ENCODE measurements at regions not wholly inside any gene's neighbourhood (a gene's known extent, or its start where the extent isn't known, plus 50 kb on each side); places are given as distances from the start of the nearest gene placed in this dataset.
A peak's percentile ranks its signal among the peaks of the same experiment; 100 is the strongest.

DNA sequence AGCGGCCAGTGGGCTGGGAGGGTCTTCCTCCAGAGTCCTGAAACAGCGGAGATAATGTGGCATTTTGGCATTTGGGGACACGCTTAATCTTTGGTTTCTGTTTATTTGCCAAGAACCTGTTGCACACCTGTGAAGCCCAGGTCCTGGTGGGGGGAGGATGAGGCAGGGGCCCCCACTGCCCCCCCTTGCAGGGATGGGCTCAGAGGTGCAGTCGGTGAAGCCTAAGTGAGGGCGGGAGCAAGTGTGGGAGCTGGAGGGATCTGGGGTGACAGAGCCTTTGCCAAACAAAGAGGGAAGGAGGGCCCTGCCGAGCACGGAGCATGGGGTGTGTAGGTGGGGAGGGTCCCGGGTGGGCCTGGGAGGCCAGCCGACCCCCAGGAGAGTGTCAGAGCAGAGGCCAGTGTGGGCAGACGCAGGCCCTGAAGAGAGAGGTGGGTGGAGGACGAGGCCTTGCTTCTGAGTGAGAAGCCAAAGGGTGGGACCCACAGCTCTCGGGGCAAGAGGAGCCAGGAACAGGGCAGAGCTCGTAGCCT lies 62.1 kb upstream of the ADGRA1 start:
- no peak for DNase-seq
- TF ChIP-seq, protein P1, sequence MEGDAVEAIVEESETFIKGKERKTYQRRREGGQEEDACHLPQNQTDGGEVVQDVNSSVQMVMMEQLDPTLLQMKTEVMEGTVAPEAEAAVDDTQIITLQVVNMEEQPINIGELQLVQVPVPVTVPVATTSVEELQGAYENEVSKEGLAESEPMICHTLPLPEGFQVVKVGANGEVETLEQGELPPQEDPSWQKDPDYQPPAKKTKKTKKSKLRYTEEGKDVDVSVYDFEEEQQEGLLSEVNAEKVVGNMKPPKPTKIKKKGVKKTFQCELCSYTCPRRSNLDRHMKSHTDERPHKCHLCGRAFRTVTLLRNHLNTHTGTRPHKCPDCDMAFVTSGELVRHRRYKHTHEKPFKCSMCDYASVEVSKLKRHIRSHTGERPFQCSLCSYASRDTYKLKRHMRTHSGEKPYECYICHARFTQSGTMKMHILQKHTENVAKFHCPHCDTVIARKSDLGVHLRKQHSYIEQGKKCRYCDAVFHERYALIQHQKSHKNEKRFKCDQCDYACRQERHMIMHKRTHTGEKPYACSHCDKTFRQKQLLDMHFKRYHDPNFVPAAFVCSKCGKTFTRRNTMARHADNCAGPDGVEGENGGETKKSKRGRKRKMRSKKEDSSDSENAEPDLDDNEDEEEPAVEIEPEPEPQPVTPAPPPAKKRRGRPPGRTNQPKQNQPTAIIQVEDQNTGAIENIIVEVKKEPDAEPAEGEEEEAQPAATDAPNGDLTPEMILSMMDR (IDR thresholded peaks at IDR 0.05): no peak
- Histone ChIP-seq H3K4me3 (no peak overlapping the region), H3K36me3 (ENCODE audit: insufficient read depth in 1 of 2, low read depth in 1 of 2) (no peaks in the 10 kb centered on the region), H3K9me3 (no peaks in the 10 kb centered on the region), H3K27me3 (ENCODE audit: insufficient read depth in 3 of 3, low read length in 2 of 3) (peaks cover 0 to 44% (median 11%) of the 10 kb centered on the region in 3 donors), H3K27ac (no peak overlapping the region), H3K4me1 (no peaks in the 10 kb centered on the region)
- intact Hi-C loops (cut with DNase I): loop anchor here in 1 of 2 donors (5.0 kb wide), 1 partner anchor 82 kb away; no protein-coding TSS in a partner anchor
- no peak for ATAC-seq
- 79 to 82% (median 79%) methylated on average over 13 of the region's 13 CpGs for WGBS, 3 donors

DNA sequence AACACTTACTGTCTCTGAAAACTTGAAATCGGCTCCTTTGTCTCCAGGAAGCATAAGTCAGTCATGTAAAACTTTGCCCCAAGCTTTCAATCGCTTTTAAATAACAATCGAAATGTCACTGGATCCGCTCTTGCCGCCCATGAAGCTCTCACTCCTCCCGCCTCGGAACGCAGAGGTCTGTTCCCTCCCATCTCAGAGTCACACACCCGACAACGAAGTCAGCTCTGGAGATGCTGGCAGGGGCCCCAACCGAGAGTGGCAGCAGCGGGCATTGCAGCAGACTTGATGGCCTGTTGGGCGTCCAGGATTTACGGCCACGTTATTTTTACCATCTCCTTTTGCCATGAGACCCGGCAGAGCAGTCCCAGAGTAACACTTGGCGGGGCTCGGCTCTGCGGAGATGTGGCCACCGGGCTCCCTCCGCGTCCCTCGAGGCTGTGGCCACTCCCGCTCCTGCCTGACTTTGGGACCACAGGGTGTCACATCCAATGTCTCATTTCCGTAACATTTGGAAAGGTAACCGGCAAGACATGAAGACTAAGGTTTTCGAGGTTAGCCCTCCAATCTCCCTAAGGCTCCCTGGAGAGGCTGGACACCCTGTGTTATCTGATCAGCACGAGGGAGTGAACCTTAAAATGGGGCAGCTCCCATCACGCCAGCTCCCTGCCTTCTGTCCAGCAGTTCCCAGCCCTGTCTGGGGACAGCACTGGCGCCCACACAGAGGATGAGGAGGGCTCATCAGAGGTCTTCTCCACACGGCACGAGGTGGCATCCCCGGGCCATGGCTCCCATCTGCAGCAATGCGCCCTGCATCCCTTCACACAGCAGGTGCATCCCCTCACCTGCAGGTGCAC lies 62.8 kb upstream of the ADGRA1 start:
- ATAC-seq: peak in 3 of 4 donors; percentile 61 to 74 (median 71)
- no peak overlapping the region for H3K27ac ChIP-seq
- DNase-seq: no peak
- 50 to 52% (median 51%) methylated on average over 34 of the region's 34 CpGs for WGBS, 3 donors
- H3K27me3 ChIP-seq (ENCODE audit: insufficient read depth in 3 of 3, low read length in 2 of 3): peaks cover 0 to 41% (median 10%) of the 10 kb centered on the region in 3 donors
- H3K4me3 ChIP-seq: no peak overlapping the region
- TF ChIP-seq, protein P1 (IDR thresholded peaks at IDR 0.05): no peak
- H3K4me1 ChIP-seq: no peaks in the 10 kb centered on the region
- H3K36me3 ChIP-seq (ENCODE audit: insufficient read depth in 1 of 2, low read depth in 1 of 2): no peaks in the 10 kb centered on the region
- intact Hi-C loops (cut with DNase I): loop anchor here in 1 of 2 donors (5.0 kb wide), 1 partner anchor 82 kb away; no protein-coding TSS in a partner anchor
- H3K9me3 ChIP-seq: no peaks in the 10 kb centered on the region

DNA sequence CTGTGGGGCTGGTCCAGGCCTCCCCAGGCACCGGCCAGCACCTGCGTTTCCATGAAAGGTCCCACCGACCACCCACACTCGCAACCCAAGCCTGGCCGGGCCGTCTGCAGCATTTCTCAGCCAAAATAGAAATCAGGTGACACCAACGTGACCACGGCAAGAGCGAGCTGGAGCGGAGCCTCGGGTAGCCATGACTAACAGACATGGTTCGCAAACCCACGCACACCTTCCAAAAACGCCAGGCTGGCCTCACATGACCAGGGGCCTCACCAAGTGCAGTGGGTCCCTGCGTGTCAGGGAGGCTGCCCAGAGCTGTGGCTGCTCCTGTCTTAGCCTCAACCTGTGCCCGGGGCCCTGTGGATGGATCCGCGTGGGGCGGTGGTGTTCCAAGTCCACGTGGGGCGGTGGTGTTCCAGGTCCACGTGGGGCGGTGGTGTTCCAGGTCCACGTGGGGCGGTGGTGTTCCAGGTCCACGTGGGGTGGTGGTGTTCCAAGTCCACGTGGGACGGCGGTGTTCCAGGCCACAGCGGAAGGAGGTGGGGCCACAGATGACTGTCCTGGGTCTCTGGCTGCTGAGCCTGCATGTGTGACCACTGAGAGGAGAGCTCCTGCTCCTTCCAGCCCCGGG lies 64.4 kb upstream of the ADGRA1 start:
- Histone ChIP-seq H3K9me3 (no peaks in the 10 kb centered on the region), H3K27ac (no peak overlapping the region), H3K4me3 (no peak overlapping the region), H3K27me3 (ENCODE audit: insufficient read depth in 3 of 3, low read length in 2 of 3) (peaks cover 0 to 36% (median 6%) of the 10 kb centered on the region in 3 donors), H3K4me1 (no peaks in the 10 kb centered on the region), H3K36me3 (ENCODE audit: insufficient read depth in 1 of 2, low read depth in 1 of 2) (no peaks in the 10 kb centered on the region)
- ATAC-seq (no peak), DNase-seq (no peak)
- WGBS, 3 donors: 79 to 84% (median 82%) methylated on average over 30 to 31 of the region's 31 CpGs
- TF ChIP-seq, protein P1 (IDR thresholded peaks at IDR 0.05): no peak
- intact Hi-C loops (cut with DNase I): no loop called here

DNA sequence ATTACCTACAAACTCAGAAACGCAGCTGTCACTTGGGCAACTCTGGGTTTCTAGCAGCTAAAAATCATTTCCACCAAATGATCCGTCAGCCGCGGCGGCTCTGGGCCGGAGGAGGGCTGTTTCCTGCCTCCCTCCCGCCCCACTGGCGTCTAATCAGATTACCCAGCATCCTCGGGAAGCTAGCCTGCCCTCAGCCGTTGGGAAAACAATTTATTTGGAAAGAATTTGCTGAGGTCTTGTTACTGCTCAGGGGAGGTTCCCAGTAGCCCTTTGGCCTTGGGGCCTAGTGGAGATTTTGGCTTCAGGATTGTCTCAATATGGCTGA lies 65.0 kb upstream of the ADGRA1 start:
- Histone ChIP-seq H3K9me3 (no peaks in the 10 kb centered on the region), H3K4me3 (no peak overlapping the region), H3K27ac (no peak overlapping the region), H3K4me1 (no peaks in the 10 kb centered on the region), H3K27me3 (ENCODE audit: insufficient read depth in 3 of 3, low read length in 2 of 3) (peaks cover 0 to 36% (median 6%) of the 10 kb centered on the region in 3 donors), H3K36me3 (ENCODE audit: insufficient read depth in 1 of 2, low read depth in 1 of 2) (no peaks in the 10 kb centered on the region)
- TF ChIP-seq, protein P1 (IDR thresholded peaks at IDR 0.05): no peak
- DNase-seq (no peak), ATAC-seq (no peak)
- 10 to 23% (median 20%) methylated on average over 10 of the region's 10 CpGs for WGBS, 3 donors
- intact Hi-C loops (cut with DNase I): no loop called here
